Chondrocyte (in vitro differentiated cells): ENCODE measurements at regions not wholly inside any gene's neighbourhood (a gene's known extent, or its start where the extent isn't known, plus 50 kb on each side); places are given as distances from the start of the nearest gene placed in this dataset.
"Not testable (repeated sequence)": the region's sequence is repeated elsewhere in the genome, so short reads cannot be mapped to it uniquely, and the experiment has no call there.

Experiments
- DNase-seq: peaks from one replicate; pipeline ENCODE4 v3.0.0; 2021; ENCODE audit warnings: mixed read lengths, low spot score
- H3K27ac Mint-ChIP-seq: one replicate; pipeline ENCODE4 v1.8.0; 2021; ENCODE audit warnings: mild to moderate bottlenecking, moderate library complexity, mixed read lengths; ENCODE audit not compliant: unreplicated experiment
- H3K27me3 Mint-ChIP-seq: 2 replicates; pipeline ENCODE4 v1.8.0; 2021; ENCODE audit warnings: low read depth, mixed read lengths
- H3K36me3 Mint-ChIP-seq: 2 replicates; pipeline ENCODE4 v1.8.0; 2021; ENCODE audit warnings: low read depth, mixed read lengths
- H3K4me1 Mint-ChIP-seq: 2 replicates; pipeline ENCODE4 v1.8.0; 2021; ENCODE audit warnings: low read depth, mild to moderate bottlenecking, mixed read lengths
- H3K4me3 Mint-ChIP-seq: one replicate; pipeline ENCODE4 v1.8.0; 2021; ENCODE audit warnings: mild to moderate bottlenecking, moderate library complexity, mixed read lengths; ENCODE audit not compliant: unreplicated experiment
- H3K9me3 Mint-ChIP-seq: 2 replicates; pipeline ENCODE4 v1.8.0; 2021; ENCODE audit warnings: low read depth, mixed read lengths
- TF ChIP-seq, protein P1 (sequence below): fragments of 200-600 bp; sonication (generic); IDR thresholded peaks from 2 replicates; pipeline ENCODE4 v1.5.0; 2021; ENCODE audit warnings: antibody characterized with exemption, mild to moderate bottlenecking, moderate library complexity

DNA sequence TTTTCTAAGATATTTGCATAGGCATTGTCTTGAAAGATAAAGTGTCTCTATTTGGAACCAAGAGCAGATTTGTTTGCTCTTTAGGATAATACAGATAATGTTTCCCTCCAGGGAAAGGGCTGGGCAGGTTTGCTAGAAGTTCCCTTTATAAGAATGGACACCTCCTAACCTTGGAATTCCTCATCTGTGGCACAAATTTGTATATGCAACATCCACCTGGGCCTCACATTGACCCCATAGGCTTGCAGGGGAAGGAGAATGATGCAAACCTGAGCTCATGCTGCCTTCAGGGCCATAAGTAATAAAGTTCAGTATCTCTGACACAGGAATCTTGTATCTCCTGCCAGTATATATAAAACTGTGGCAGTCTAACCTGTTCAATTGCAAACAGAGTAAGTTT is 508.4 kb upstream of the MIR17HG start:
- Mint-ChIP-seq H3K27me3 (no peaks in the 10 kb centered on the region), H3K36me3 (no peaks in the 10 kb centered on the region), H3K4me1 (no peaks in the 10 kb centered on the region), H3K4me3 (no peak overlapping the region), H3K27ac (no peak overlapping the region), H3K9me3 (peaks cover 3% of the 10 kb centered on the region)
- TF ChIP-seq, protein P1, sequence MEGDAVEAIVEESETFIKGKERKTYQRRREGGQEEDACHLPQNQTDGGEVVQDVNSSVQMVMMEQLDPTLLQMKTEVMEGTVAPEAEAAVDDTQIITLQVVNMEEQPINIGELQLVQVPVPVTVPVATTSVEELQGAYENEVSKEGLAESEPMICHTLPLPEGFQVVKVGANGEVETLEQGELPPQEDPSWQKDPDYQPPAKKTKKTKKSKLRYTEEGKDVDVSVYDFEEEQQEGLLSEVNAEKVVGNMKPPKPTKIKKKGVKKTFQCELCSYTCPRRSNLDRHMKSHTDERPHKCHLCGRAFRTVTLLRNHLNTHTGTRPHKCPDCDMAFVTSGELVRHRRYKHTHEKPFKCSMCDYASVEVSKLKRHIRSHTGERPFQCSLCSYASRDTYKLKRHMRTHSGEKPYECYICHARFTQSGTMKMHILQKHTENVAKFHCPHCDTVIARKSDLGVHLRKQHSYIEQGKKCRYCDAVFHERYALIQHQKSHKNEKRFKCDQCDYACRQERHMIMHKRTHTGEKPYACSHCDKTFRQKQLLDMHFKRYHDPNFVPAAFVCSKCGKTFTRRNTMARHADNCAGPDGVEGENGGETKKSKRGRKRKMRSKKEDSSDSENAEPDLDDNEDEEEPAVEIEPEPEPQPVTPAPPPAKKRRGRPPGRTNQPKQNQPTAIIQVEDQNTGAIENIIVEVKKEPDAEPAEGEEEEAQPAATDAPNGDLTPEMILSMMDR = no peak
- DNase-seq = no peak

DNA sequence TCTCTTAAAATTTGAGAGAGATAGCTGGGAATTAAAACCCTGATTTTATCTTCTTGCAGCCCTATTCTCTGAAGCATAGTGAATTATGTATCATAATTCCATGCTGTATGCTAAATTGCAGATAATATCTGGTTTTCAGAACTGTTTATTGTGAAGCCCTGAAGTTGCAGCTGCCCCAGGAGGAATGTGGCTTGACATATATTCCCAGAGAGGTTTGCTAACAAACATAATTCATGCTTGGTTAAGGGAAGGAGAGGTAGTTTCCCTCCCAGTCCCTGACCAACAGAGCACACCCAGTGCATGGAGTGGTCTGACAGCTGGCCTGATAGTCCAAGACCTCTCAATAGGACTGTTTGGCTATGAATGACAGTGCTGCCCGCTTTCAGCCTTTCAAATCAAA is 500.6 kb upstream of the MIR17HG start:
- Mint-ChIP-seq H3K4me1 (no peaks in the 10 kb centered on the region), H3K4me3 (no peak overlapping the region)

DNA sequence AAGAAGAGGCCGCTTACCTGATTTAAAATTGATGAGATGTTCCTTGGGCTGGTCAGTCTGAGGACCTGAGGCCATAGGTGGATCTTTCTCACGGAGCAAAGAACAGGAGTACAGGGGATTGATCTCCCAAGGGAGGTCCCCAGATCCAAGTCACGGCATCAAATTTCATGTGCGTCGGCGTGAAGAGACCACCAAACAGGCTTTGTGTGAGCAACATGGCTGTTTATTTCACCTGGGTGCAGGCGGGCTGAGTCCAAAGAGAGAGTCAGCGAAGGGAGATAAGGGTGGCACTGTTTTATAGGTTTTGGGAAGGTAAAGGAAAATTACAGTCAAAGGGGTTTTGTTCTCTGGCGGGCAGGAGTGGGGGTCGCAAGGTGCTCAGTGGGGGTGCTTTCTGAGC is 493.8 kb upstream of the MIR17HG start:
- H3K36me3 Mint-ChIP-seq, H3K4me3 Mint-ChIP-seq, H3K27ac Mint-ChIP-seq, DNase-seq, H3K9me3 Mint-ChIP-seq, H3K27me3 Mint-ChIP-seq, H3K4me1 Mint-ChIP-seq: not testable (repeated sequence)

More for the DNA sequence above, 500.6 kb upstream of the MIR17HG start:
- TF ChIP-seq, protein P1 = no peak
- no peaks in the 10 kb centered on the region for H3K36me3 Mint-ChIP-seq
- H3K27me3 Mint-ChIP-seq = no peaks in the 10 kb centered on the region
- peaks cover 5% of the 10 kb centered on the region for H3K9me3 Mint-ChIP-seq
- DNase-seq = no peak
- H3K27ac Mint-ChIP-seq = no peak overlapping the region

DNA sequence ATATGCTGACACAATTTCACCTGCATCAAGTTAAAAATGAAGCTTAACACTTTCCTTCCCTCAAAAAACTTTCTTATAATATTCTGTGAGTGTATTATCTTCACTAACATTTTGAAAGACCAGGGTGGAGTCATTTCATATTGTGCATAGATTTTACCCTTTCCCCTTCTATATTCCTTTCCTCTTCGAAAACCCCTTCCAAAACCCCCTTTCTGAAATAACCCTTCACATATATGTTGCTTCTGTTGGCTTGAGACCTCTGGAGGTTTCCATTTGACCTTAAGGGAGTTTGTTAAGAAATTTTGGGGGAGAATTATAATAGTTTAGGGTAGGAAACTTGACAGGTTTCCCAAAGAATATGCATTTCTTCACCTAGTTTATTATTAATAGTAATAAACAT is 489.6 kb upstream of the MIR17HG start:
- Mint-ChIP-seq H3K9me3 (no peaks in the 10 kb centered on the region), H3K27me3 (peaks cover 4% of the 10 kb centered on the region), H3K4me3 (no peak overlapping the region), H3K4me1 (no peaks in the 10 kb centered on the region), H3K36me3 (no peaks in the 10 kb centered on the region), H3K27ac (no peak overlapping the region)
- no peak for DNase-seq
- TF ChIP-seq, protein P1 = no peak

DNA sequence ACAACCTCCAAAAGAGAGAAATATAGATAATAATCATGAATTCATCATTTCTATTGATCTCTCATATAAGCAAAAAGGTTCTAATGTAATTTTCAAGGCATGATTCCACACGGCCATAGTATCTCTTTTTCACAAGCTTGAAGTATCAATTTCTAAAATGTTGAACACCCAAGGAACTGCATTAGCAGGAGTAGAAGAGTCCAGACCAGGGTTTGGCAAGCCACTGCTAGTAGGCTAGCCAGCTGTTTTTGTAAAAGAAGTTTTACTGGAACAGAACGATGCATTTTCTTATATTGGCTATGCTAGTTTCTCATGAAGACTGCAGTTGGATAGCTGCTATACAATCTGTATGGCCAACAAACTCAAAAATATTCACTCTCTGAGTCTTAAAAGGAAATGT is 481.5 kb upstream of the MIR17HG start:
- TF ChIP-seq, protein P1 = no peak
- no peak overlapping the region for H3K4me3 Mint-ChIP-seq
- no peaks in the 10 kb centered on the region for H3K36me3 Mint-ChIP-seq
- no peaks in the 10 kb centered on the region for H3K9me3 Mint-ChIP-seq
- peaks cover 9% of the 10 kb centered on the region for H3K4me1 Mint-ChIP-seq
- H3K27me3 Mint-ChIP-seq = no peaks in the 10 kb centered on the region
- no peak for DNase-seq
- H3K27ac Mint-ChIP-seq = no peak overlapping the region

DNA sequence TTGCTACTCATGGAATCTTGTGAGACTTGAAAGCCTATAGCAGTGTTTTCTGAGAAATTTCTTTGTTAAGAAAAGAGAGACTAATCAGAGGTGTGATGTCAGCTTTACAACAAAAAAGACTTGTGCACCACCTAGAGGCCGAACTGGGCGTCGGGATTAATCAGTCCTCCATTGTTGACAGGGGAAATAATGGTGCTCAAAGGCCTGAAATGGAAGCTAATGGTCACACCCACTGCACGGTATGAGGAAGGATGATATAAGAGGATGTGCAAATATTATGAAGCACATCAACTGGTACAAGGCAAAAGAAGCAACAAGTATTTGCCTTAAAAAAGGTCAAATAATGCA is 480.2 kb upstream of the MIR17HG start:
- H3K4me1 Mint-ChIP-seq = peaks cover 9% of the 10 kb centered on the region
- H3K27ac Mint-ChIP-seq = no peak overlapping the region
- peaks cover 5% of the 10 kb centered on the region for H3K9me3 Mint-ChIP-seq
- TF ChIP-seq, protein P1 = peak; percentile 91
- no peak overlapping the region for H3K4me3 Mint-ChIP-seq
- DNase-seq = no peak
- peaks cover 1% of the 10 kb centered on the region for H3K36me3 Mint-ChIP-seq
- H3K27me3 Mint-ChIP-seq = no peaks in the 10 kb centered on the region
